NCI-H146 treated with DMSO at 0.1 percent for 48 hours (cell line): ENCODE measurements at regions not wholly inside any gene's neighbourhood (a gene's known extent, or its start where the extent isn't known, plus 50 kb on each side); places are given as distances from the start of the nearest gene placed in this dataset.

Experiments
- DNase-seq: peaks from one replicate; lab custom pipeline; 2025; ENCODE audit not compliant: unreplicated experiment; lab: John Stamatoyannopoulos, UW

- DNase-seq = no peak
These were observed 506.9 kb upstream of the MYT1L start for GRCh38 chr2:2837746-2838547.

DNA sequence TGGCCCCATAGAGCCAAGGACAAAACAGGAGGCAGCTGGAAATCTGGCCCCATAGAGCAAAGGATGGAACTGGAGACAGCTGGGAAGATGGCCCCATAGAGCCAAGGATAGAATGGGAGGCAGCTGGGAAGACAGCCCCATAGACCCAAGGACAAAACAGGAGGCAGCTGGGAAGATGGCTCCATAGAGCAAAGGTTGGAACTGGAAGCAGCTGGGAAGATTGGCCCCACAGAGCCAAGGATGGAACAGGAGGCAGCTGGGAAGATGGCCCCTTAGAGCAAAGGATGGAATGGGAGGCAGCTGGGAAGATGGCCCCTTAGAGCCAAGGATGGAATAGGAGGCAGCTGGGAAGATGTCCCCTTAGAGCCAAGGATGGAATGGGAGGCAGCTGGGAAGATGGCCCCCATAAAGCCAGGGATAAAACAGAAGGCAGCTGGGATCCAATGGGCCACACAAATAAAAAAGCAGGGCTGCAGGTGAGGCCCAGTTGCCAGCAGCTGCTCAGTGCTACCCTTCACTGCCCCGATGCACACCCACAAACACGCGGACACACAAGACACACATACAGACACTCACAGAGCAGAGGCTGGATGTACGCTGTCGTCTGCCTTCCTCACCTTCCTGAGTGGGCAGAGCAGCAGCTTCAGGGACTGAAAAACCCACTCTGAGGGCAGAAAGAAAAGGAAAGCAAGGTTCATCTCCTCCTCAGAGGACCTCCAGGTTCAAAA is 505.4 kb upstream of the MYT1L start:
- DNase-seq = no peak

GRCh38 chr2:2834516-2835254 is 503.6 kb upstream of the MYT1L start:
- no peak for DNase-seq

GRCh38 chr2:2834105-2834504 is 503.0 kb upstream of the MYT1L start:
- DNase-seq = no peak

GRCh38 chr2:2832657-2833056 is 501.6 kb upstream of the MYT1L start:
- no peak for DNase-seq

GRCh38 chr2:2831633-2832032 is 500.6 kb upstream of the MYT1L start:
- no peak for DNase-seq

- no peak for DNase-seq
These were observed 499.5 kb upstream of the MYT1L start for GRCh38 chr2:2830576-2830975.

GRCh38 chr2:2828774-2829368 is 497.8 kb upstream of the MYT1L start:
- DNase-seq = peak; percentile 32

DNA sequence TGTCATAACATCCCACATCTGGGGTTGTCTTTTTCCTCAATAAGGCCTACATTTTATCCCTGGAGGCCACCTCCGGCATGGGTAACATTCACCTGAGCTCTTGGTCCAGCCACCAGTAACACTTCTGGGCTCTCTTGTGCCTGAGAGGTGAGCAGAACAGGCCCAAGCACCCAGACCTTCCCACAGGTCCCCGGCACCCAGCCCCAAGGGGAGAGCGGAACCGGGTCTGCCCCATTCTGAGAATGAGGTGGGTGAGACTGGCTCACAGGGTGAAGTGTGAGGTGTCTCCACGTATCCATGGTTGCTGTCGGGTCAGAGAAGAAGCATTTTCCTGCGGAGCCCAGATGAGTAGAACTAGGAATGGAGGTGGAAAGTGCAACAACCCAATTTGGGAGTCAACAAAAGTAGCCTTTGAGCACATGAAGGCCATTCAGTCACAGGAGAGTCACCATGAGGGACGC is 496.7 kb upstream of the MYT1L start:
- DNase-seq = no peak

GRCh38 chr2:2827046-2827636 is 496.1 kb upstream of the MYT1L start:
- DNase-seq = no peak

- DNase-seq = no peak
These were observed 495.5 kb upstream of the MYT1L start for GRCh38 chr2:2826621-2827020.

DNA sequence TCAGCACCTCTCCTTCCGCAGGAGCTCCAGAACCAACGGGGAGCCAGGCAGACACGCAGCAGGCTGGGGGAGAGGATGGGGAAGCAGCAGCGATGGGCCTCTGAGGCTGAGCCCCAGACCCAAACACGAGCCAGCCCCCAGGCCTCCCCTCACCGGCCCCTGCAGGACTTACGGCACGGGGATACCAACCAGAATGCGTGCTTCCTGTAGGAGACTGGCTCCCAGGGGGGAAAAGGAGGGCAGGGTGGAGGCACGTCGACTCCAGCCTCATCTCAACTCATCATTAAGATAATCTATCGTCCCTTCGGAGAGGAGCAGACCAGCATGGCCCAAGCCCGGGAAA is 495.1 kb upstream of the MYT1L start:
- DNase-seq = no peak

GRCh38 chr2:2825516-2826208 is 494.6 kb upstream of the MYT1L start:
- no peak for DNase-seq

DNA sequence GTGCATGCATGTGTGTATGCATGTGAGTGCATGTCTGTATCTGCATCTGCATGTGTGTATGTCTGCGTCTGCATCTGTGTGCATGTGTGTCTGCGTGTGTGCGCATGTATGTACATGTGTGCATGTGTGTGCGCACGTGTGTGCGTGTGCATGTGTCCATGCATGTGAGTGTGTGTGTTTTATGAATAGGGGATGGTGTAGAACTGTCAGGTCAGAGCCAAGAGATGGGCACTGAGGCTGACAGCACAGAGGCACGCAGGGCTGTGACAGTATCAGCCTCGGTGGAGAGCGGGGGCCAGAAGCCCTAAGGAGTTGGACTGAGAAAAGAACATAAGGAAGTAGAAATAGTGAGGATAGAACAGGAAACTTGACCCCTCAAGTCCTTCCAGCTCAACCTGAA is 494.0 kb upstream of the MYT1L start:
- no peak for DNase-seq

- no peak for DNase-seq
These were observed 493.5 kb upstream of the MYT1L start for GRCh38 chr2:2824588-2824987.

GRCh38 chr2:2823061-2823753 is 492.1 kb upstream of the MYT1L start:
- DNase-seq = no peak

DNA sequence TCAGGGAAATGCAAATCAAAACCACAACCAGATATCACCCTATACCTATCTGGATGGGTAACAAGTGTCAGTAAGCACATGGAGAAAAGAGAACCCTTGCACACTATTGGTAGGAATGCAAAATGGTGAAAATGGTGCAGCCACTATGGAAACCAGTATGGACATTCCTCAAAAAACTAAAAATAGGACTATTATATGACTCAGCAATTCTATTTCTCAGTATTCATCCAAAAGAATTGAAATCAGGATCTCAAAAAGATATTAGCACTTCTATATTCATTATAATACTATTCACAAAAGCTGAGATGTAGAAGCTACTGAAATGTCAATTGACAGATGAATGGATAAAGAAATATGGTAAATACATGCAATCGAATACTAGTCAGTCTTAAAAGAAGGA is 491.1 kb upstream of the MYT1L start:
- no peak for DNase-seq

- DNase-seq = no peak
These were observed 481.6 kb upstream of the MYT1L start for GRCh38 chr2:2812648-2813047.

GRCh38 chr2:2812117-2812516 is 481.0 kb upstream of the MYT1L start:
- DNase-seq = no peak

DNA sequence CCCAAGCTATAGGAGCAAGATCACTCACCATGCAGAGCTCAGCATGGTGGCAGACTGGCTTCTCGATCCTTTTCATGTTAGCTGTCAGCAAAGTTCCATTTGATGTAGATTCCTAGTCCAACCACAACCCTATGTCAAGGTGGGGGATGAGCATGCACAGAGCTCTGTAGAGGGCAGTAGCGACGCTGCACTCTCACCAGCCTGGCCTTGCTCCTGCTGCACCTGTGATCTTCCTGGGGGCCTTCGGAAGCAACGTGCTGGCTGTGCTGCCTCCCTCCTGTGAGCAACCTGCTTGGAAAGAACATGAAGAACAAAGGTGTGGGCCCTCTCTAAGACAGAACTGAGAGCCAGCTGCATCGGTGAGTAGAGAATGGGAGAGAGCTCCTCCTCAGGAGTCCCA is 479.4 kb upstream of the MYT1L start:
- DNase-seq = no peak
